ENCODE measurements at regions not wholly inside any gene's neighbourhood (a gene's known extent, or its start where the extent isn't known, plus 50 kb on each side); places are given as distances from the start of the nearest gene placed in this dataset.

DNA sequence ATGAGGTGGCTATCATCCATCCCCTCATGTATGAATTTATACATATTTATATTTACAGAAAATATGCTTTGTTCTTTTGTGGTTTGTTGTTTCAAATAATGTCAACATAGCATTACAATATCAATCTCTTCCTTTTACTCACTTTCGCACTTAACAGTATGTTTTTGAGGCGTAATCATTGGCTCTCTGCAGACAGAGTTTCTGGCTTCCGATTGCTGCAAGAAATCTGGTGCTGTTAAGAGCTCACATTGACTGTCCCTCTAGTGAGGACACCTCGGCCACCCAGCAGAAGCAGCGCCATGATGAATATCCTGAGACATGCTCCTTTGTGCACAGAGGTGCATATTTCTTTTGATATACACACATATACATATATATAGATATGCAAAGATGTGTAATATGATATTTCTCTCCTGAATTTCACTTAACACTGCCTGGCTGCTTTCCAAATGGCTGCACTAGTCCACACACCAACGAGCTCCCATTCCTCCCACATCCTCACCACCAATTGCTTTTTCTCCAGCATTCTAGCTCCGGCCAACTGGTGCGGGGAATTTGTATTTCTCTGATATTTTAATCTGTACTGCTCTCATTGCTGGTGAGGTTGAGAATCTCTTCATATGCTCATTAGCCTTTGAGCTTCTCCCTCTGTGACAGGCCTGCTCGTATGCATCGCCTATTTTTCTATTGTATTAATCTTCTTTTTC lies 248.4 kb downstream of the SIPA1L2 start:
- TF ChIP-seq, protein P1, sequence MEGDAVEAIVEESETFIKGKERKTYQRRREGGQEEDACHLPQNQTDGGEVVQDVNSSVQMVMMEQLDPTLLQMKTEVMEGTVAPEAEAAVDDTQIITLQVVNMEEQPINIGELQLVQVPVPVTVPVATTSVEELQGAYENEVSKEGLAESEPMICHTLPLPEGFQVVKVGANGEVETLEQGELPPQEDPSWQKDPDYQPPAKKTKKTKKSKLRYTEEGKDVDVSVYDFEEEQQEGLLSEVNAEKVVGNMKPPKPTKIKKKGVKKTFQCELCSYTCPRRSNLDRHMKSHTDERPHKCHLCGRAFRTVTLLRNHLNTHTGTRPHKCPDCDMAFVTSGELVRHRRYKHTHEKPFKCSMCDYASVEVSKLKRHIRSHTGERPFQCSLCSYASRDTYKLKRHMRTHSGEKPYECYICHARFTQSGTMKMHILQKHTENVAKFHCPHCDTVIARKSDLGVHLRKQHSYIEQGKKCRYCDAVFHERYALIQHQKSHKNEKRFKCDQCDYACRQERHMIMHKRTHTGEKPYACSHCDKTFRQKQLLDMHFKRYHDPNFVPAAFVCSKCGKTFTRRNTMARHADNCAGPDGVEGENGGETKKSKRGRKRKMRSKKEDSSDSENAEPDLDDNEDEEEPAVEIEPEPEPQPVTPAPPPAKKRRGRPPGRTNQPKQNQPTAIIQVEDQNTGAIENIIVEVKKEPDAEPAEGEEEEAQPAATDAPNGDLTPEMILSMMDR (IDR thresholded peaks at IDR 0.05; ENCODE audit: extremely low read depth in 1 of 2, insufficient read depth in 1 of 2, low read depth in 1 of 2, low read length in 2 of 2) = no peak
- TF ChIP-seq MYC (IDR thresholded peaks at IDR 0.05; ENCODE audit: low read depth, low read length) (no peak), POLR2A (IDR thresholded peaks at IDR 0.05; ENCODE audit: low read depth, low read length) (no peak), EZH2 (IDR thresholded peaks at IDR 0.05; ENCODE audit: borderline replicate concordance, low read depth, low read length, severe bottlenecking) (no peak), POLR2AphosphoS5 (IDR thresholded peaks at IDR 0.05; ENCODE audit: insufficient read depth, low read depth, low read length) (no peak), FOS (IDR thresholded peaks at IDR 0.05; ENCODE audit: borderline replicate concordance, insufficient read depth, low read length) (no peak), JUN (IDR thresholded peaks at IDR 0.05; ENCODE audit: borderline replicate concordance, insufficient read depth, insufficient read length, low read depth) (no peak), GATA2 (IDR thresholded peaks at IDR 0.05; ENCODE audit: insufficient read depth, insufficient read length, low read depth, low read length) (no peak)
- TF ChIP-seq, protein P2, sequence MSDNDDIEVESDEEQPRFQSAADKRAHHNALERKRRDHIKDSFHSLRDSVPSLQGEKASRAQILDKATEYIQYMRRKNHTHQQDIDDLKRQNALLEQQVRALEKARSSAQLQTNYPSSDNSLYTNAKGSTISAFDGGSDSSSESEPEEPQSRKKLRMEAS (IDR thresholded peaks at IDR 0.05; ENCODE audit: insufficient read depth, insufficient read length) = no peak

Data from endothelial cell of umbilical vein (primary cell).